CD4-positive, alpha-beta T cell treated with Interferon alpha-2 for 1 hour (primary cell): ENCODE measurements at regions not wholly inside any gene's neighbourhood (a gene's known extent, or its start where the extent isn't known, plus 50 kb on each side); places are given as distances from the start of the nearest gene placed in this dataset.
"Not testable (repeated sequence)": the region's sequence is repeated elsewhere in the genome, so short reads cannot be mapped to it uniquely, and the experiment has no call there.

Experiments used
- DNase-seq, 2 donors: peaks; one replicate each; pipeline ENCODE4 v3.0.0-alpha.2; 2020 to 2022

DNA sequence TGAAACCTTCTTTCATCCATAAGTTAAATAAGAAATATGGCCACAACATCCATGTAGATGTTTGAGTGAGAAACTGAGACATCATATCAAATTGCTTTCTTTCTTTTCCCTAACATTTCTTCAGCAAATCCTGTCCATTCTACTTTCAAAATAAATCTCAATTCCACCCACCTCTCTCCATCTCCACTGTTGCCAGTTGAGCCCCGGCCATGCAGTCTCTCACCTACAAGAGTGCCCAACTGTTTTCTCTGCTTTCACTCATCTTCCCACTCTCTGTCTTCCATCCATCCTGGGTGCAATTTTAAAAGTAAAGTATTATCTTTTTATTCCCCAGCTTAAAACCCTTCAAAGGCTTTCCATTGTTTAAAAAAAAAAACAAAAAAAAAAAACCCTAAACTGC lies 260.4 kb downstream of the DEPDC1B start:
- no peak for DNase-seq

- DNase-seq: no peak
These were observed 262.7 kb downstream of the DEPDC1B start for GRCh38 chr5:60437308-60437707.

- DNase-seq: no peak
These were observed 263.4 kb downstream of the DEPDC1B start for GRCh38 chr5:60436518-60436917.

- DNase-seq: no peak
These were observed 264.2 kb downstream of the DEPDC1B start for GRCh38 chr5:60435808-60436207.

DNA sequence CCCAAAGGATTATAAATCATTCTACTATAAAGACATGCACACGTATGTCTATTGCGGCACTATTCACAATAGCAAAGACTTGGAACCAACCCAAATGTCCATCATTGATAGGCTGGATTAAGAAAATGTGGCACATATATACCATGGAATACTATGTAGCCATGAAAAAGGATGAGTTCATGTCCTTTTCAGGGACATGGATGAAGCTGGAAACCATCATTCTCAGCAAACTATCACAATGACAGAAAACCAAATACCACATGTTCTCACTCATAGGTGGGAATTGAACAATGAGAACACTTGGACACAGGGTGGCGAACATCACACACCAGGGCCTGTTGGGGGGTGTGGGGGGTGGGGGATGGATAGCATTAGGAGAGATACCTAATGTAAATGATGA lies 273.8 kb downstream of the DEPDC1B start:
- DNase-seq: not testable (repeated sequence)

DNA sequence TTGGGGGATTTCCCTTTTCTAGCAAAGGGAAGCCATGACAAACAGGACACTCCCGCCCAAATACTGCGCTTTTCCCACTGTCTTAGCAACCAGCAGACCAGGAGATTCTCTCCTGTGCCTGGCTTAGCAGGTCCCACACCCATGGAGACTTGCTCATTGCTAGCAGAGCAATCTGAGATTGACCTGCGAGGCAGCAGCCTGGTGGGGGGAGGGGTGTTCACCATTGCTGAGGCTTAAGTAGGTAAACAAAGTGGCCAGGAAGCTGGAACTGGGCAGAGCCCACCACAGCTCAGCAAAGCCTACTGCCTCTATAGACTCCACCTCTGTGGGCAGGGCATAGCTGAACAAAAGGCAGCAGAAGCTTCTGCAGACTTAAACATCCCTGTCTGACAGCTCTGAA lies 279.2 kb downstream of the DEPDC1B start:
- DNase-seq: not testable (repeated sequence)

GRCh38 chr5:60417500-60418181 lies 282.3 kb downstream of the DEPDC1B start:
- no peak for DNase-seq

DNA sequence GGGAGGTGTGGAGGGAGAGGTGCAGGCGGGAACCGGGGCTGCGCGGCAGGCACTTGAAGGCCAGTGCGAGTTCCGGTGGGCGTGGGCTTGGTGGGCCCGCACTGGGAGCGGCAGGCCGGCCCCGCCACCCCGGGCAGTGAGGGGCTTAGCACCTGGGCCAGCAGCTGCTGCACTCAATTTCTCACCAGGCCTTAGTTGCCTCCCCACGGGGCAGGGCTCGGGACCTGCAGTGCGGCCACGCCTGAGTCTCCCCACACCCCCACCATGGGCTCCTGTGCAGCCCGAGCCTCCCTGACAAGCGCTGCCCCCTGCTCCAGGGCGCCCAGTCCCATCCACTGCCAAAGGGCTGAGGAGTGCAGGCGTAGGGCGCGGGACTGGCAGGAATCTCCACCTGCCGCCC lies 284.5 kb downstream of the DEPDC1B start:
- no peak for DNase-seq

GRCh38 chr5:60410427-60410826 lies 289.5 kb downstream of the DEPDC1B start:
- no peak for DNase-seq

GRCh38 chr5:60404171-60404570 lies 295.8 kb downstream of the DEPDC1B start:
- DNase-seq: no peak

GRCh38 chr5:60403343-60404006 lies 296.5 kb downstream of the DEPDC1B start:
- DNase-seq: no peak

- no peak for DNase-seq
These were observed 297.7 kb downstream of the DEPDC1B start for GRCh38 chr5:60402161-60402785.

GRCh38 chr5:60401526-60401925 lies 298.4 kb downstream of the DEPDC1B start:
- DNase-seq: no peak

DNA sequence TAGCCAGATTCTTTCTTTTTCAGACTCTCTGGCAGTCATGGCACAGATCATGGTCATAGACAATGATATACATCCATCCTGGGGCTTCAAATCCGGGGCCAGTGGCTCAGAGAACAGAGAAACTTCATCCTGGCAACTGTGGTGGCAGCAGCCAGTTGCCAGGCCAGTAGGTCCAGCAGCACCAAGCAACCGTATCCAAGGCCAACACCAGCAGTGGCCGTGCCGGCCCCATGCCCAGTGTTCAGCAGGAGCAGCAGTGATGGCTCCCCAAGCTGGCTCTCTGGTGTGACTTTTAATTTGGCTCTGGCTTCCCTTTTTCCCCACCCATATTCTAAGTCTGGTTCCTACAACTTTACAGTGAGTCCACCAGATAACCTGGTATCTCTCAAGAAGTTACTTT lies 300.5 kb downstream of the DEPDC1B start:
- DNase-seq: no peak

- DNase-seq: no peak
These were observed 304.1 kb downstream of the DEPDC1B start for GRCh38 chr5:60395712-60396329.

DNA sequence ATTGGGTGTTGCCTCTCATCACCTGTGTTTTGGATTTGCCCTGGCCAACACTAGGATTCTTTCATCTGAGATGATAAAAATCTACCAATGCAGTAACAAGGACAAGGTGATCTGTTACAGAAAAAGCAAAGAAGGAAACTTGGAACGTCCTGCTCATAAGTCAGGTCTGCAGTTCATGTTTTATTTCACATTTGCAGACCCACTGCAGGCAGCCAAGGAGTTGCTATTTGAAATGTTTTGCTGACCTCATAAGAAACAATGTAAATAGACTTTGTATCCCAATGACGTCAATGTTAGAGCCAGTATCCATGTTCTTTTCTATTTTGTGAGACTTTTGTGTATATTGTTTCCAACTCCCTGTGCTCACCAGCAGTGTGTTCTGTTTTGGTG lies 312.9 kb downstream of the DEPDC1B start:
- DNase-seq: no peak

DNA sequence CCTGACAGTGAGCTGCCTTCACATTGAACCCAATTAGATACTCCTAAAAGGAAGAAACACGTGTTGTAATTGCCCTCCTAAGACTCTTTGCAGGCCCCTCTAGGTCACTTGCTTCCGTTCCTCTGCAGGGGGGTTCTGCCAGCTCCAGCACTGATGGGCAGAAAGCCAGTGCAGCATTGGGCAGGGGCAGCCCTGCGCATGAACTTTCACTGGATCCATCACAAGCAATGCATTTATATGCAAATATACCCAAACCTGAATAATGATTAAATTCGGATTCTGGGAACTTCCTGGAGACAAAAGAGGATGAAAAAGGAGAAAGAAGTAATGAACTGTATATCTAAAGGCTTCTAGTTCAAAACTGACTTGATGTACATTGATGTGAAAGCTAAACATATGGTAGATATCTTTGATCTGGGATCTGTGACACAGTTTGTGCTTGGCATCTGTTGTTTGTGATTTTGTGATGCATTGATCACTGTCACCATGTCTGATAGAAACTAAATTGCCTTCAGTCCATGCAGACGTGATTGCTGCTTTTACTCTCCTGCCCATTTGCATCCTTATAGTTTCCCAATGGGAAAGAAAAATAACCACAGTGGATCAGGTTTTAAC lies 313.4 kb downstream of the DEPDC1B start:
- no peak for DNase-seq

- DNase-seq: no peak
These were observed 317.2 kb downstream of the DEPDC1B start for GRCh38 chr5:60382716-60383115.

DNA sequence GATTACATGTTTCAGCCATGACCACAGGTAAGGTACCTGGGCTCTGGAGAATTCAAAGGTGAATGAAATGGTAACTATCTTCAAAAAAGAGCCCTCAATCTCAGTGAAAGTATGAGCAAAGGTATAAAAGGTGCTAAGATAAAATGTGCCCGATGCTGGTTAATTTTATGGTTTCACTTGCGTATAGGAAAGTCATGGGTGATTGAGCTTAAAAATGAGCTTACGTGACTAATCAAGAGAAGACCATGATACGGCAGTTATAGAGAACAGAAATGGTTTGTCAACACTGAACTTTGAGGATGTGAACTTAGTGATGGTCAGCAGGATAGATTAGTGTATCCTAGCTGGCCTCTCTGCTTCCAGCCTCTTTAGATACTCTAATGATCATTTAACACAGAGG lies 320.1 kb downstream of the DEPDC1B start:
- no peak for DNase-seq

DNA sequence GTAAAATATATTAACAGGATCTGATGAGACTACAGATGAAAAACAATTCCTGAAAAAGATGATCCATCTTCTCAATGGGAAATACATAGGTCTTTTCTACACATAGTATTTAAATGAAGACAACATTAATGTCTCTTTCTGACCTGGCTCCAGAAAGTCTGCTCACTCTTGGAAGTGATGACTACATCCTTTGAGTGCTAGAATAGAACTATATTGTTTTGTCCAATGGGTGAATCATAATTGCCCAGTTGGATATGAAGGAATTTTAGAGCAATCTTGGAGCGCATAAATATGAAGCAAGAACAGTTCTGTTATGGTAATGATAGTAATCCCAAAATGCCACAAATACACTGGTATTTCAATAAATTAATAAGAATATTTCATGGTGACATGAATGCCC lies 322.1 kb downstream of the DEPDC1B start:
- no peak for DNase-seq

GRCh38 chr5:60376860-60377259 lies 323.1 kb downstream of the DEPDC1B start:
- DNase-seq: no peak

- no peak for DNase-seq
These were observed 325.6 kb downstream of the DEPDC1B start for GRCh38 chr5:60374409-60374808.

DNA sequence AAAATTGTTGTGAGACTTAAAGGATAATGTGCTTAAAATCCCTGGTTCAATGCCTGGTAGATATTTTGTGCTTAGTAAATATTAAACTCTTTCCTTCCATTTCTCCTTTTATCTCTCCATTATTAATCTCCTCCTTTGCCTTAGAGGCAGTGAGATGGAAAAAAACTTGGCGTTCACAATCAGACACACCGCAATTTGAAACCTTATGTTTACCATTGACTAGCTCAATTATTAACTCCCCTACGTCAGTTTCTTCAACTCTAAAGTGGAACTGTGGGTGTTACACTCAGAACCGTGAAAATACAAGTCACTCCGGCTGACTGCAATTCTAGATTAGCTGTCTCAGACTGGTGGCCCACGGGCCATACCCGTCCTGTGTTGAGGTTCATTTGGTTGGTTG lies 327.2 kb downstream of the DEPDC1B start:
- DNase-seq: no peak

DNA sequence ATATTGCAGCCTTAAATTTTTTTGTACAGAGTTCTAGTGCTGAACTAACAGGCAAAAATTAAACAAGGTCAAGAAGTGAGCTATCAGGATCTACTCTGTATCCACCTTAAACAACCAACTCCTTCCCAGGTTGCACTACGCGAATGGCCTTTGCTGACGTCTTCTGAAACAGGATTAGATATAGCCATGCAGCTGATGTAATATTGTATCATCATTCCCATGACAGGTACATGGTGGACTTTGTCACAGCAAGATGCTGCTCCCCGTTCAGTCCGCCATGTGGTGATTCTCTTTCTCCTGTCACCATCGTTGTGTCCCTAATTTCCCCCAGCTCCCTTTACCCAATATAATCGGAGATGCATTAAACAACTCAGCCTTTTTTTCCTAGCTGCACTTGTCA lies 328.9 kb downstream of the DEPDC1B start:
- DNase-seq: no peak
